NT2/D1 (cell line): ENCODE measurements at regions not wholly inside any gene's neighbourhood (a gene's known extent, or its start where the extent isn't known, plus 50 kb on each side); places are given as distances from the start of the nearest gene placed in this dataset.

Experiments used
- SUZ12 ChIP-seq: IDR thresholded peaks from 2 replicates; pipeline ENCODE4 v1.6.1; 2011; ENCODE audit not compliant: insufficient read length, insufficient read depth; ENCODE audit errors: extremely low read depth
- YY1 ChIP-seq: IDR thresholded peaks from 2 replicates; pipeline ENCODE4 v1.6.1; 2011; ENCODE audit not compliant: insufficient read length, insufficient read depth
- ZNF274 ChIP-seq: IDR thresholded peaks from 2 replicates; pipeline ENCODE4 v1.6.1; 2011; ENCODE audit warnings: mild to moderate bottlenecking, low read depth, low read length

DNA sequence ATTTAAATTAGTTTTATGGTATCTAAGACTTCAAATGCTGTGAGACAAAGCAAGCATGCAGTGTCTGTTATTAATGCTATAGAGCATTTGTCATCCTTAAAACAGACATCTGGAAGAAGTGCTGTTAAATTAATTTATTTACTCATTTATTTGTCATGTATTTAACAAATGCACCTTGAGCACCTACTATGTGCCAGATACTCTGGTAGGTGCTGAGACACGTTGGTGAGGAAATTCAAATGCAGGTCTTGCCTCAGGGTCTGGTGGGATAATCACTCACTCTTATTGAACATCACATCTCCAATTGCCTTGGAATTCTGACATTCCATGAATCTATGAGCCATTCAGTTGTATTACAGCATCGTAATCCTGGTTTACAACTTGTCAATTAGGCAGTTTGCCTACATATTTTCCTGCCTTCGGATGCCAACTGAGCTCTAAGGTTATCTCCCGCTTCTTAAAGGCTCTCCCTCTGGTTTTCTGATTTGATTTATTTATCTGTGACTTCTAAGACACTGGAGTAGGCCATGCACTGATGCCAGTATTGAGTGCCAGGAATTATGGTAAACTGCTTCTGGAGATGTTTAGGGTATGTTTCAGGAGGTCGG lies 56.0 kb upstream of the RPS23 start:
- TF ChIP-seq ZNF274 (no peak), YY1 (no peak), SUZ12 (no peak)
